Parathyroid adenoma (tissue), 2 donors: ENCODE measurements at regions not wholly inside any gene's neighbourhood (a gene's known extent, or its start where the extent isn't known, plus 50 kb on each side); places are given as distances from the start of the nearest gene placed in this dataset.

Source experiments
- H2AFZ ChIP-seq: fragments of 300-600 bp; sonication (generic); one replicate; pipeline ENCODE4 v1.7.0; 2017; ENCODE audit warnings: antibody characterized with exemption, mild to moderate bottlenecking
- H3K27ac ChIP-seq: fragments of 300-600 bp; sonication (generic); one replicate; pipeline ENCODE4 v1.7.0; 2017
- H3K27me3 ChIP-seq: fragments of 300-600 bp; sonication (generic); one replicate; pipeline ENCODE4 v1.7.0; 2017; ENCODE audit warnings: low read length; ENCODE audit not compliant: control insufficient read depth, insufficient read depth
- H3K36me3 ChIP-seq: fragments of 300-600 bp; sonication (generic); one replicate; pipeline ENCODE4 v1.7.0; 2017; ENCODE audit warnings: low read length; ENCODE audit not compliant: control insufficient read depth, insufficient read depth
- H3K4me1 ChIP-seq: fragments of 300-600 bp; sonication (generic); one replicate; pipeline ENCODE4 v1.7.0; 2017; ENCODE audit warnings: control low read depth
- H3K4me2 ChIP-seq: fragments of 300-600 bp; sonication (generic); one replicate; pipeline ENCODE4 v1.7.0; 2017; ENCODE audit warnings: low read length
- H3K4me3 ChIP-seq: fragments of 300-600 bp; sonication (generic); one replicate; pipeline ENCODE4 v1.7.0; 2017; ENCODE audit warnings: low read depth, low read length
- H3K79me2 ChIP-seq: fragments of 300-600 bp; sonication (generic); one replicate; pipeline ENCODE4 v1.7.0; 2017; ENCODE audit warnings: control low read depth
- H3K9ac ChIP-seq: fragments of 300-600 bp; sonication (generic); one replicate; pipeline ENCODE4 v1.7.0; 2017; ENCODE audit warnings: mild to moderate bottlenecking
- H3K9me3 ChIP-seq: fragments of 300-600 bp; sonication (generic); one replicate; pipeline ENCODE4 v1.7.0; 2017; ENCODE audit warnings: low read length; ENCODE audit not compliant: control insufficient read depth
- TF ChIP-seq, protein P1 (sequence below): fragments of 300-600 bp; sonication (generic); IDR thresholded peaks from one replicate; pipeline ENCODE4 v1.7.0; 2017; ENCODE audit warnings: antibody characterized with exemption, mild to moderate bottlenecking
- donor health status: primary hyperparathyroidism.

- no peaks in the 10 kb centered on the region for H3K27me3 ChIP-seq
- H3K36me3 ChIP-seq = no peaks in the 10 kb centered on the region
- H2AFZ ChIP-seq = no peak overlapping the region
- no peak overlapping the region for H3K4me3 ChIP-seq
- H3K9me3 ChIP-seq = no peaks in the 10 kb centered on the region
- no peaks in the 10 kb centered on the region for H3K4me1 ChIP-seq
- TF ChIP-seq, protein P1, sequence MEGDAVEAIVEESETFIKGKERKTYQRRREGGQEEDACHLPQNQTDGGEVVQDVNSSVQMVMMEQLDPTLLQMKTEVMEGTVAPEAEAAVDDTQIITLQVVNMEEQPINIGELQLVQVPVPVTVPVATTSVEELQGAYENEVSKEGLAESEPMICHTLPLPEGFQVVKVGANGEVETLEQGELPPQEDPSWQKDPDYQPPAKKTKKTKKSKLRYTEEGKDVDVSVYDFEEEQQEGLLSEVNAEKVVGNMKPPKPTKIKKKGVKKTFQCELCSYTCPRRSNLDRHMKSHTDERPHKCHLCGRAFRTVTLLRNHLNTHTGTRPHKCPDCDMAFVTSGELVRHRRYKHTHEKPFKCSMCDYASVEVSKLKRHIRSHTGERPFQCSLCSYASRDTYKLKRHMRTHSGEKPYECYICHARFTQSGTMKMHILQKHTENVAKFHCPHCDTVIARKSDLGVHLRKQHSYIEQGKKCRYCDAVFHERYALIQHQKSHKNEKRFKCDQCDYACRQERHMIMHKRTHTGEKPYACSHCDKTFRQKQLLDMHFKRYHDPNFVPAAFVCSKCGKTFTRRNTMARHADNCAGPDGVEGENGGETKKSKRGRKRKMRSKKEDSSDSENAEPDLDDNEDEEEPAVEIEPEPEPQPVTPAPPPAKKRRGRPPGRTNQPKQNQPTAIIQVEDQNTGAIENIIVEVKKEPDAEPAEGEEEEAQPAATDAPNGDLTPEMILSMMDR = no peak
- H3K27ac ChIP-seq = no peak overlapping the region
- H3K4me2 ChIP-seq = no peak overlapping the region
- no peak overlapping the region for H3K9ac ChIP-seq
- no peaks in the 10 kb centered on the region for H3K79me2 ChIP-seq
These were observed 212.4 kb upstream of the USP24 start for GRCh38 chr1:55427606-55428005.

DNA sequence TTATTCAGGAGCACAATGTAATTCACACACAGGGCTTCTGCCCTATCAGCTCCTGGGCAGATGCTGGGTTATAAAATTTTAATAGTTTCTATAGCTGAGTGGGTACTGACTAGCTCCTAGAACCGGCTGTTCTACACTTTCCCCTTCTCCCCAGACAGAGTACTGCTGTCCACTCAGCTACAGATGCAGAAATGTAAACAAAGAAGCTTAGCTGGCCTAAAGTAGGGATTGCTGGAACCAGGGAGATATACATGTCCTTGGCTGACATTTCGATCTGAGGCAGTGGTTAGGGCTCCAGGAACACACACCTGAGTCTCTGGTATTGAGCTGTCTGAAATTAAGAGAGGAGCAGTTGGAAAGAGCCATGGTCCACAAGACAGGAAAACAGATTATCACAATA, 211.5 kb upstream of the USP24 start:
- Histone ChIP-seq H3K9ac (no peak overlapping the region), H3K4me2 (no peak overlapping the region), H3K27ac (no peak overlapping the region), H3K9me3 (no peaks in the 10 kb centered on the region), H3K4me3 (no peak overlapping the region), H2AFZ (no peak overlapping the region), H3K4me1 (no peaks in the 10 kb centered on the region), H3K79me2 (no peaks in the 10 kb centered on the region), H3K27me3 (no peaks in the 10 kb centered on the region), H3K36me3 (no peaks in the 10 kb centered on the region)
- TF ChIP-seq, protein P1 = no peak

GRCh38 chr1:55426156-55426555, 211.0 kb upstream of the USP24 start:
- Histone ChIP-seq H3K79me2 (no peaks in the 10 kb centered on the region), H3K27me3 (no peaks in the 10 kb centered on the region), H3K9ac (no peak overlapping the region), H3K4me2 (no peak overlapping the region), H2AFZ (no peak overlapping the region), H3K4me1 (no peaks in the 10 kb centered on the region), H3K9me3 (no peaks in the 10 kb centered on the region), H3K36me3 (no peaks in the 10 kb centered on the region), H3K27ac (no peak overlapping the region), H3K4me3 (no peak overlapping the region)
- TF ChIP-seq, protein P1 = no peak

GRCh38 chr1:55425310-55425930, 210.3 kb upstream of the USP24 start:
- TF ChIP-seq, protein P1 = no peak
- H2AFZ ChIP-seq = no peak overlapping the region
- H3K4me2 ChIP-seq = no peak overlapping the region
- no peaks in the 10 kb centered on the region for H3K9me3 ChIP-seq
- H3K36me3 ChIP-seq = no peaks in the 10 kb centered on the region
- no peaks in the 10 kb centered on the region for H3K4me1 ChIP-seq
- H3K27me3 ChIP-seq = no peaks in the 10 kb centered on the region
- no peaks in the 10 kb centered on the region for H3K79me2 ChIP-seq
- H3K9ac ChIP-seq = no peak overlapping the region
- no peak overlapping the region for H3K27ac ChIP-seq
- H3K4me3 ChIP-seq = no peak overlapping the region

DNA sequence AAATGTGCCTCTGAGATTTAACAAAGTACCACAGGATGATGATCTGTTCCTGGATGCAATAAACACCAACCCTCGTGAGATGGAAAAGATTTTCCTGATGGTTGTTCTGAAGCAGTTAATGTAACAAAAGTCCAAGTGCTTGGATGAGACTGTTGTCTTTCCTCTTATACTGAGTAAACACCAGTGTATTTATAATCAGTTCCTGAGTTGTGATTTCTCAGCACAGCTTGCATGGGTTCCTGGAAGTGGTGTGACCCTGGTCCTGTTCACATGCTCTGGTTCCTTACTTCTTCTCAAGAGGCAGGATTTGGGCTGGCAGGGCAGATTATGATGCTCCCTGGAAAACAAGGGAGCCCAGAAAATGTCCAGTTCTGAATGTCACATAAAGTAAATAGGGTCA, 208.2 kb upstream of the USP24 start:
- Histone ChIP-seq H3K27ac (no peak overlapping the region), H3K4me3 (no peak overlapping the region), H3K4me2 (no peak overlapping the region), H3K27me3 (no peaks in the 10 kb centered on the region), H3K9ac (no peak overlapping the region), H3K79me2 (no peaks in the 10 kb centered on the region), H3K9me3 (no peaks in the 10 kb centered on the region), H3K4me1 (no peaks in the 10 kb centered on the region), H3K36me3 (no peaks in the 10 kb centered on the region), H2AFZ (no peak overlapping the region)
- TF ChIP-seq, protein P1 = no peak
